NCI-H187 treated with DMSO at 0.1 percent for 48 hours (cell line): ENCODE measurements at regions not wholly inside any gene's neighbourhood (a gene's known extent, or its start where the extent isn't known, plus 50 kb on each side); places are given as distances from the start of the nearest gene placed in this dataset.
"Not testable (repeated sequence)": the region's sequence is repeated elsewhere in the genome, so short reads cannot be mapped to it uniquely, and the experiment has no call there.

Experiments used
- DNase-seq: peaks from one replicate; lab custom pipeline; 2025; lab: John Stamatoyannopoulos, UW

DNA sequence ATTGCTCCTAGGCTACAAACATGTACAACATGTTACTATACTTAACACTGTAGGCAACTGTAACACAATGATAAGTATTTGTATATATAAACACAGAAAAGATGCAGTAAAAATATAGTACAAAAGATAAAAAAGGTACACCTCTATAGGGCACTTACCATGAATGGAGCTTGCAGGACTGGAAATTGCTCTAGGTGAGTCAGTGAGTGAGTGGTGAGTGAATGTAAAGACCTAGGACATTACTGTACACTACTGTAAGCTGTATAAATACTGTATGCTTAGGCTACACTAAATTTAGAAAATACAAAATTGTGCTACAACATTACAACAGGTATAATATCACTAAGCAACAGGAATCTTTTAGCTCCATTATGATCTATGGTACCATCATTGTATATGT, 312.0 kb upstream of the PREP start:
- DNase-seq = no peak

DNA sequence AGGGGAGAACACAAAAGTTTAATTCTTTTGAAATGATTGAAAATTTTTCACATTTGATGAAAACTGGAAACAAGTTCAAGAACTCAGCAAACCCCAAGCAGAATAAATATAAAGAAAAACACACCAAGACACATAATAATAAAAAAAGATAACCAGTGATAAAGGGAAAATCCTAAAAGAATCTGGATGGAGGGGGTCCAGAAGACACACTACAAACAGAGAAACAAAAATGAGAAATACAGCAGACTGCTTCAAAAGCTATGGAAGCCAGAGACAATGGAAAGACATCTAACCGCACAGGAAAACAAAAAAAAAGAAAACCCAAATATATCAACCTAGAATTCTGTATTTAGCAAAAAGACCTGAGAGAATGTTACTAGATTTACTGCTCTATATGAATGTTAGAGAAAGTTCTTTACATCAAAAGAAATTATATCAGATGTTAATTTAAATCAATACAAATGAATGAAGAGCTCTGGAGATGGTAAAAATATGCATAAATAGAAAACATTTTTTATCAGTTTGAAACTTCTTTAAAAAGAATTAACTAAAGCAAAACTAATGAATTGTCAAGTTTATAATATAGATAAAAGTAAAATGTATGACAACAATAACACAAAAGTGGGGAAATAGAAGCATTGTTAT, 310.7 kb upstream of the PREP start:
- no peak for DNase-seq

- no peak for DNase-seq
Measured at GRCh38 chr6:105711216-105711615, 308.3 kb upstream of the PREP start.

DNA sequence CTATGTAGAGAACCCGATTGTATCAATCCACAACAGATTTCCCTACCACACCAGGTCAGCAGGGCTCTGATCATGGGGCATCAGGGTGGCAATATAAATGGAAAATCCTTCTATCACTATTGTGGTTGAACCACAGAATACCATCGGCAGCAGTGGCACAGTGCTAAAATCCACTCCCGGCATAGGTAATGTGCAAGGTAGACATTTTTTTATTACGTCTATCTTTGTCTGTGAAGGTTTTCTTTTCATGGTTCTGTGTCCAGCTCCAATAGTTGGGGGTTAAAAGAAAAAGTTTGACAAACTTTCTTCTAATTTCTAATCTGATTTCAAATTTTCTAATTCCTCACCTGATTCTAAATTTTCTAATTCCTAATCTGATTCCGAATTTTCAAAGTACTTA, 302.7 kb upstream of the PREP start:
- no peak for DNase-seq

- DNase-seq = no peak
Measured at GRCh38 chr6:105695461-105695860, 292.6 kb upstream of the PREP start.

DNA sequence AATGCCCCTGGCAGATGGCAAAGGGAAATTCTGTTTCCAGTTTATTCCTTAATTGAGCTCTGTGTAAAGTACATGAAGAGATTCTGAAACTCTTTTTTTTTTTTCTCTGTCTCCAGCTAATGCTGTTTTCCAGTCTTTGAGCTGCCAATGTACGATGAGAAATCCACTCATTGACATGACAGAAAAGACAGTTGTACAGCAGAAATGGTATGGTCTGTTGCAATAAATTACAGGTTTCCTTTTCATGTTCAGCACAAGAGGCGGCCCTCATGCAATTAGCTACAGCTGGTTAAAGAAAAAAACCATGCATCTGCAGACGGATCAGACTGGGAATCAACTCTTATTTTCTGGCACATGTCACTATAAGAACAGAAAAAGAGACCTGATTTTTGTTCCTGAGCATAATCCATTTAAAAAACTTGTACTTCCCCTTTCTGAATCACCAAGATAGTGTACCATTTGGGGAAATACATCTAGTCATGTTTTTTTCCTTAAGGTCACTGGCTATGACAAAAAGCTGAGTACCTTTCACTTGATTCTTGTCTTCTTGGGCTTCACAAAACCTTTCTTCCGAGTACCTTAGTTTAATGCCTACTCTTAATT, 289.8 kb upstream of the PREP start:
- DNase-seq = peak; percentile 65

GRCh38 chr6:105691971-105692370, 289.1 kb upstream of the PREP start:
- no peak for DNase-seq

- no peak for DNase-seq
Measured at GRCh38 chr6:105691081-105691480, 288.2 kb upstream of the PREP start.

DNA sequence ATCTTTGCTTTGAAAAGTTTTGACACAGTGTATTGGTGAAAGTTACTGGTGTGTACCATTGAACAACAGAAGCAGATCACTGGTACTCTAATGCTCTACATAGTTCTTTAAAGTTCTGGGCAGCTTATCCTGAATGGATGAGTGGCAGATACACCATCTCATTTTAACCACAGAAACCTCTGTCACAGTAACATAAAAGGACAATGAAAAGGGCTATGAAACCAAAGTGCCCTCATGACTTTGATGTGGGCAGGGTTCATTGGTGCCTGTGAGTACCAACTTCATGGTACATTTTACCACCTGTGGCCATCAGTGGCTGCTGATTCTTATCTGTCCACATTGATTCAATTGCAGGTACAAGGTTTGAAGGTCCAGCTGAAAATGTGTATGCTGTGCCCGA, 285.7 kb upstream of the PREP start:
- no peak for DNase-seq

DNA sequence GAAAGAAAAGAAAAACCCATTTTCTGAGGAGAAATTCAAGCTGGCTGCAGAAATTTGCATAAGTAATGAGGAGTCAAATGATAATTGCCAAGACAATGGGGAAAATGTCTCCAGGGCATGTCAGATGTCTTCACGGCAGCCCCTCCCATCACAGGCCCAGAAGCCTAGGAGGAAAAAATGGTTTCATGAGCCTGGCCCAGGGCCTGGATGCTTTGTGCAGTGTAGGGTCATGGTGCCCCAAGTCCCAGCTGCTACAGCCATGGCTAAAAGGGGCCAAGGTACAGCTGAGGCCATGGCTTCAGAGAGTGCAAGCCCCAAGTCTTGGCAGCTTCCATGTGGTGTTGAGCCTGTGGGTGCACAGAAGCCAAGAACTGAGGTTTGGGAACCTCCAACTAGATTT, 283.9 kb upstream of the PREP start:
- DNase-seq = not testable (repeated sequence)

- DNase-seq = no peak
Measured at GRCh38 chr6:105681061-105681460, 278.2 kb upstream of the PREP start.

GRCh38 chr6:105680131-105680530, 277.2 kb upstream of the PREP start:
- DNase-seq = no peak

GRCh38 chr6:105678516-105678915, 275.6 kb upstream of the PREP start:
- no peak for DNase-seq

GRCh38 chr6:105677671-105678475, 275.0 kb upstream of the PREP start:
- DNase-seq = no peak

DNA sequence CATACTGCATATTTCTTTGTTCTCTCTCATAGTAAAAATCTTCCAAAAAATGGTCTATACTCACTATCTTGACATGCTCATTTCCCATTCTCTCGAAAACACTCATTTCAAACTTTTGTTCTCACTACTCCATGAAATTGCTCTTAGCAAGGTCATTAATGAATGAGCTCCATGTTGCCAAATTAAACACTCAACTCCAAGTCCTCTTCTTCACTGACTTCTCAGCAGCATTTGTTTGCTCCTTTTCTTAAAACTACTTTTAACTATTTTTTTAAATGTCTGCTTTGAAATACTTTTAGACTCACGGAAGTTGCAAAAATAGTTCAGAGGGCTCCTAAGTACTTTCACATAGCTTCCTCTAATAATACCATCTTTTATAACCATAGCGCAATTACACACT, 274.0 kb upstream of the PREP start:
- no peak for DNase-seq

DNA sequence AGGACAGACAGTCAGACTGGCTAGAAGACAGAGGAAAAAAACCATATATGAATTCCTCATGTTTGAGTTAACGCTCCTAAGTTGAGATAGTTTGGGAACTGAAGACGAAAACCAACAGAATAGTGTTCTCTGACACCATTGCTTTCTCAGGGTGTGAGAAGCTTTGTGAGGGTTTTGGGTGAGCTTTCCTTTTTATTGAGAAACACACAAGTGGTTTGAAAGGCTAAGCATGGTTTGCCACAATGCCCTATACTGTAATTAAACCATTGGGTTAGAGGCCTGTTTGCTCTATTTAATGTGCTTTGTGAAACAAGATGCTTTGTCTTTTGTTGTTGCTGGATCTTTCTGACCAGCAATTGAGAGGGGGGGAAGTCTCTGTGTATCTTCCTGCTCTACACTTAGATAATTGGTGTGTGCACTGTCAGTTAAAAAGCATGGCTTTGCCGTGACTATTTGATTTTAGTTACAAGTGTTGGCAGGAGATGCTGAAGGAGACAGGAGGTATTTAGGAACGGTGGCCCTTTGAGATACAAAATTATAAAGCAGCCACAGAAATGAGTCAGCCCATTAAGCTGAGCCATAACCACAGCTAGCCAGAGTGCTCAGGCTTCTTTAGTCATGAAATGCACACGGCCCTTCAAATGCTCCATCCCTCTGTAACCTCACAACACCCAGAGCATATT, 273.0 kb upstream of the PREP start:
- DNase-seq = no peak

DNA sequence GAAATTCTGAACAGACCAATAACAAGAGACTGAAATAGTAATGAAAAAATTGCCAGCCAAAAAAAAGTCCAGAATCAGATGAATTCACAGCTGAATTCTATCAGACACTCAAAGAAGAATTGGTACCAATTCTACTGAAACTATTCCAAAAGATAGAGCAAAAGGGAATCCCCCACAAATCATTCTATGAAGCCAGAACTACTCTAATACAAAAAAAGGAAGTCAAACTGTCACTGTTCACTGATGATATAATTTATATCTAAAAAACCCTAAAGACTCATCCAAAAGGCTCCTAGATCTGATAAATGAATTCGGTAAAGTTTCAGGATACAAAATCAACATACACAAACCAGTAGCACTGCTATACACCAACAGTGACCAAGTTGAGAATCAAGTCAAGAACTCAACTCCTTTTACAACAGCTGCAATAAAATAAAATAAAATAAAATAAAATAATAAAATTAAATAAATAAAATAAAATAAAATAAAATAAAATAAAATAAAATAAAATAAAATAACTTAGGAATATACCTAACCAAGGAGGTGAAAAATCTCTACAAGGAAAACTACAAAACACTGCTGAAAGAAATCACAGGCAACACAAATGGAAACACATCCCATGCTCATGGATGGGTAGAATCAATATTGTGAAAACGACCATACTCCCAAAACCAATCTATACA, 270.1 kb upstream of the PREP start:
- not testable (repeated sequence) for DNase-seq

DNA sequence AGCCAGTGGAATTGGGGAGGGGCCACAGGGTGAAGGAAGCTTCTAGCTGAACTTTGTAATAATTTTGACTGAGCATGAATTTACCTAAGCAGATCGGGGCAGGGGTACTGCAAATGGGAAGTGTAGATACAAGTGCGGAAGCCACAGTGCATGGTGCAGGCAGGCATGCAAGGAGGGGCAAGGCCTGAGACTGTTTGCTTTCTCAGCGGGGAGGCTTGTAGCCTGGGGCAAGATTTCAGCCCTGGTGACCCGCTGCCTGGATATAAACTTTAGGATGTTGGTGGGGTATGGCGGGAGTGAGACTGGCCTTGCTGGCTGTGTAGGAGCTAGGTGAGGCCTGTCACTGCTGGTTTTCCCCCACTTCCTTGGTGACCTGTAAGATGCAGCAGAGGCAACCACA, 266.4 kb upstream of the PREP start:
- DNase-seq = no peak

DNA sequence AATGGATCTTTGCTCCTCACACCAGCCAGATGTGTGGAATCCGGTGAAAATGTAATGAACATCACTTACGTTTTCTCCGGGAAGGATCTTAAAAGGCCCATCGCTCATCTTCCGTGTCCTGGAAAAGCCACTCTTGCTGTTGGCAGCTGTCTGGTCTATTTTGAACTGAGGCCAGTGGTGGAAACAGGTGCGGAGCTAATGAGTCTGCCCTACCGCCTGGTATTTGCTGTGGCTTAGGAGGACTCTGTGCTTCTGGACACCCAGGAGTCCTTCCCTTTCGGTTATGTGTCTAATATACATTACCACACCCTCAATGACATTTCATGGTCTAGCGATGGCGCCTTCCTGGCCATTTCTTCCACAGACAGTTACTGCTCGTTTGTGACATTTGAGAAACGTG, 264.2 kb upstream of the PREP start:
- DNase-seq = no peak

- DNase-seq = no peak
Measured at GRCh38 chr6:105664931-105665330, 262.0 kb upstream of the PREP start.

- no peak for DNase-seq
Measured at GRCh38 chr6:105651969-105652368, 249.1 kb upstream of the PREP start.

GRCh38 chr6:105650347-105650746, 247.5 kb upstream of the PREP start:
- DNase-seq = no peak
